OCI-LY3 (cell line): ENCODE measurements at regions not wholly inside any gene's neighbourhood (a gene's known extent, or its start where the extent isn't known, plus 50 kb on each side); places are given as distances from the start of the nearest gene placed in this dataset.

Source experiments
- EZH2phosphoT487 ChIP-seq: fragments of 200-600 bp; shearing (Covaris generic); IDR thresholded peaks from 2 replicates; pipeline ENCODE4 v1.6.1; 2018; ENCODE audit warnings: antibody characterized with exemption, mixed run types, low read depth
- TF ChIP-seq, protein P1 (sequence below): fragments of 200-600, 300-600 bp; sonication (generic); IDR thresholded peaks from 2 replicates; pipeline ENCODE4 v1.5.1; 2014; ENCODE audit warnings: antibody characterized with exemption, low read length, low read depth

DNA sequence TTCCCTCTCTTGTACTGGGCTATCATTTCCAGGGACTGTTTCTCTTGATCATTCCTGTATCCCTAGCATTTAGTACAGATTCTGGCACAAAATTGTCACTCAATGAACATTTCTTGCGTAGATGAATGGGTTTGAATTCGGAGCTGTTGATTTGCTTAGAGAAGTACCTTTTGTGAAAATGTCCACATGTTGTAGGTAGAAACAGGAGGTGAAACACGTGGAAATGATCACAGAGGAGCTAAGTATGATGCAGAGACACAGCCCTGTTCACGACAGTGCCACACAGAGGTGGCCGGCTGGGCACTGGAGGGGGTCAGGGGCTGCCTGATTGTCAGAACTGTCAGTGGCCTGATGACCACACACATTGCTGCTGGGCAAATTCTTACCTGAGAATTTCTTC is 196.1 kb upstream of the PRKCQ start:
- TF ChIP-seq, protein P1, sequence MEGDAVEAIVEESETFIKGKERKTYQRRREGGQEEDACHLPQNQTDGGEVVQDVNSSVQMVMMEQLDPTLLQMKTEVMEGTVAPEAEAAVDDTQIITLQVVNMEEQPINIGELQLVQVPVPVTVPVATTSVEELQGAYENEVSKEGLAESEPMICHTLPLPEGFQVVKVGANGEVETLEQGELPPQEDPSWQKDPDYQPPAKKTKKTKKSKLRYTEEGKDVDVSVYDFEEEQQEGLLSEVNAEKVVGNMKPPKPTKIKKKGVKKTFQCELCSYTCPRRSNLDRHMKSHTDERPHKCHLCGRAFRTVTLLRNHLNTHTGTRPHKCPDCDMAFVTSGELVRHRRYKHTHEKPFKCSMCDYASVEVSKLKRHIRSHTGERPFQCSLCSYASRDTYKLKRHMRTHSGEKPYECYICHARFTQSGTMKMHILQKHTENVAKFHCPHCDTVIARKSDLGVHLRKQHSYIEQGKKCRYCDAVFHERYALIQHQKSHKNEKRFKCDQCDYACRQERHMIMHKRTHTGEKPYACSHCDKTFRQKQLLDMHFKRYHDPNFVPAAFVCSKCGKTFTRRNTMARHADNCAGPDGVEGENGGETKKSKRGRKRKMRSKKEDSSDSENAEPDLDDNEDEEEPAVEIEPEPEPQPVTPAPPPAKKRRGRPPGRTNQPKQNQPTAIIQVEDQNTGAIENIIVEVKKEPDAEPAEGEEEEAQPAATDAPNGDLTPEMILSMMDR, result no peak
- TF ChIP-seq EZH2phosphoT487, result no peak
